ENCODE measurements at regions not wholly inside any gene's neighbourhood (a gene's known extent, or its start where the extent isn't known, plus 50 kb on each side); places are given as distances from the start of the nearest gene placed in this dataset.

- H3K9me3 Mint-ChIP-seq: no peaks in the 10 kb centered on the region
- no peaks in the 10 kb centered on the region for H3K36me3 Mint-ChIP-seq (ENCODE audit: low read depth)
- no peaks in the 10 kb centered on the region for H3K4me1 Mint-ChIP-seq (ENCODE audit: low read depth)
- ATAC-seq: no peak
- no peak overlapping the region for H3K4me3 Mint-ChIP-seq
- TF ChIP-seq, protein P1, sequence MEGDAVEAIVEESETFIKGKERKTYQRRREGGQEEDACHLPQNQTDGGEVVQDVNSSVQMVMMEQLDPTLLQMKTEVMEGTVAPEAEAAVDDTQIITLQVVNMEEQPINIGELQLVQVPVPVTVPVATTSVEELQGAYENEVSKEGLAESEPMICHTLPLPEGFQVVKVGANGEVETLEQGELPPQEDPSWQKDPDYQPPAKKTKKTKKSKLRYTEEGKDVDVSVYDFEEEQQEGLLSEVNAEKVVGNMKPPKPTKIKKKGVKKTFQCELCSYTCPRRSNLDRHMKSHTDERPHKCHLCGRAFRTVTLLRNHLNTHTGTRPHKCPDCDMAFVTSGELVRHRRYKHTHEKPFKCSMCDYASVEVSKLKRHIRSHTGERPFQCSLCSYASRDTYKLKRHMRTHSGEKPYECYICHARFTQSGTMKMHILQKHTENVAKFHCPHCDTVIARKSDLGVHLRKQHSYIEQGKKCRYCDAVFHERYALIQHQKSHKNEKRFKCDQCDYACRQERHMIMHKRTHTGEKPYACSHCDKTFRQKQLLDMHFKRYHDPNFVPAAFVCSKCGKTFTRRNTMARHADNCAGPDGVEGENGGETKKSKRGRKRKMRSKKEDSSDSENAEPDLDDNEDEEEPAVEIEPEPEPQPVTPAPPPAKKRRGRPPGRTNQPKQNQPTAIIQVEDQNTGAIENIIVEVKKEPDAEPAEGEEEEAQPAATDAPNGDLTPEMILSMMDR (IDR thresholded peaks at IDR 0.05): no peak
- H3K27me3 Mint-ChIP-seq: no peaks in the 10 kb centered on the region
- intact Hi-C loops (cut with micrococcal nuclease): no loop called here
- POLR2A ChIA-PET: no interaction called here
- CTCF ChIA-PET: no interaction called here
- no peak overlapping the region for H3K27ac Mint-ChIP-seq
- DNase-seq: no peak
These were observed 428.8 kb downstream of the CDK5RAP2 start for GRCh38 chr9:120151149-120151548.

- intact Hi-C loops (cut with micrococcal nuclease): no loop called here
- ChIA-PET POLR2A (interaction anchor here (1.8 kb wide), 1 partner anchor 9 kb away, joined by 4 read pairs; no protein-coding TSS in a partner anchor), CTCF (no interaction called here)
- H3K9me3 Mint-ChIP-seq: peaks cover 7% of the 10 kb centered on the region
- H3K4me1 Mint-ChIP-seq (ENCODE audit: low read depth): peaks cover 5% of the 10 kb centered on the region
- no peak overlapping the region for H3K4me3 Mint-ChIP-seq
- no peak overlapping the region for H3K27ac Mint-ChIP-seq
- H3K27me3 Mint-ChIP-seq: peaks cover 2% of the 10 kb centered on the region
- TF ChIP-seq, protein P1 (IDR thresholded peaks at IDR 0.05): no peak
- no peaks in the 10 kb centered on the region for H3K36me3 Mint-ChIP-seq (ENCODE audit: low read depth)
- ATAC-seq (no peak), DNase-seq (no peak)
These were observed 441.0 kb downstream of the CDK5RAP2 start for GRCh38 chr9:120138955-120139354.

DNA sequence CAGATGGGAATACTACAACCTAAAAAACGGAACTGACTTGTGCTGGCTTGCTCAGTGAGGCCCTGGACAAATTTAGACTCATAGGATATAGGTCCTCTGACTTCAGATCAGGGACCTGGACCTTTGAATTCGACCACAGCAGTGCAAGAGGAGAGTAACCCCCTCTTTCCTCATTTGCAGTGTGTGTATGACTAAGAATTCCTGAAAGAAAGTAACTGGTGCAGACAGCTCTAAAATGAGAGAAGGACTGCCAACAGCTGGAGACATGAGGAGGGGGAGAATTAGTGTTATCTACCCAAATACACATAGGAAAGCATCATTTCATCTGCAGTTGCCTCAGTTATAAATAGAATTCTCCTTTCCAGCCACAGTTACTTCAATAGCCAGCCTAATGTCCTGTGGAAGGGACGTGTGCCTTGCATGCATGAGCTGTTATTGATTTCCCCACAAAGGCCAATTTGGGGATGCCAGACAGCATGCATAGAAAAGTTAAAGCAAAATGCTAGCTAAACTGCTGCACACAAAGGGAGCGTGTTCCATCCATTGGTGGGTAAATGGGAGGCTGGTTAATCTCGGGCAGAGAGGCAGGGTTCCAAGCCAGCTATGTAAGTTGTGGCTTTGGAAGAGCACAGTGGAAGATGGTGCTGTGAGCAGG lies 442.7 kb downstream of the CDK5RAP2 start:
- intact Hi-C loops (cut with micrococcal nuclease): no loop called here
- POLR2A ChIA-PET: no interaction called here
- peaks cover 14% of the 10 kb centered on the region for H3K9me3 Mint-ChIP-seq
- H3K27me3 Mint-ChIP-seq: peaks cover 5% of the 10 kb centered on the region
- peaks cover 5% of the 10 kb centered on the region for H3K4me1 Mint-ChIP-seq (ENCODE audit: low read depth)
- CTCF ChIA-PET: no interaction called here
- ATAC-seq: no peak
- DNase-seq: no peak
- no peak overlapping the region for H3K4me3 Mint-ChIP-seq
- H3K27ac Mint-ChIP-seq: no peak overlapping the region
- H3K36me3 Mint-ChIP-seq (ENCODE audit: low read depth): no peaks in the 10 kb centered on the region
- TF ChIP-seq, protein P1 (IDR thresholded peaks at IDR 0.05): no peak

- Mint-ChIP-seq H3K9me3 (peaks cover 14% of the 10 kb centered on the region), H3K36me3 (ENCODE audit: low read depth) (no peaks in the 10 kb centered on the region), H3K27ac (no peak overlapping the region), H3K4me3 (no peak overlapping the region), H3K4me1 (ENCODE audit: low read depth) (peaks cover 5% of the 10 kb centered on the region), H3K27me3 (peaks cover 5% of the 10 kb centered on the region)
- ATAC-seq (peak; percentile 27), DNase-seq (peak; percentile 5)
- intact Hi-C loops (cut with micrococcal nuclease): no loop called here
- ChIA-PET POLR2A (no interaction called here), CTCF (no interaction called here)
- TF ChIP-seq, protein P1 (IDR thresholded peaks at IDR 0.05): no peak
These were observed 443.3 kb downstream of the CDK5RAP2 start for GRCh38 chr9:120136696-120137095.

DNA sequence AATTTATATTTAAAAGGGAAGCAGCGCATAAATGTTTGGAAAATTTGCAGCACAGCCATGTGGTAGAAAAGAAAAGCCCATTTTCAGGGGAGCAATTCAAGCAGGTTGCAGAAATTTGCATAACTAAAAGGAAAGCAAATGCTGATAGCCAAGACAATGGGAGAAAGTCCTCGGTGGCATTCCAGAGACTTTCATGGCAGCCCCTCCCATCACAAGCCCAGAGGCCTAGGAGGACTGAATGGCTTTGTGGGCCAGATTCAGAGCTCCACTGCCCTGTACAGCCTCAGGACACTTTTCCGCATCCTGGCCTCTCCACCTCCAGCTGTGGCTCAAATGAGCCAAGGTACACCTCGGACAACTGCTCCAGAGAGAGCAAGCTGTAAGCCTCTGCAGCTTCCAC lies 462.9 kb downstream of the CDK5RAP2 start:
- Mint-ChIP-seq H3K36me3 (ENCODE audit: low read depth) (no peaks in the 10 kb centered on the region), H3K4me1 (ENCODE audit: low read depth) (no peaks in the 10 kb centered on the region), H3K9me3 (no peaks in the 10 kb centered on the region), H3K27ac (no peak overlapping the region), H3K4me3 (no peak overlapping the region), H3K27me3 (peaks cover 2% of the 10 kb centered on the region)
- ChIA-PET CTCF (no interaction called here), POLR2A (no interaction called here)
- TF ChIP-seq, protein P1 (IDR thresholded peaks at IDR 0.05): no peak
- ATAC-seq: no peak
- DNase-seq: no peak
- intact Hi-C loops (cut with micrococcal nuclease): no loop called here

Measured in activated CD8-positive, alpha-beta T cell treated with anti-CD3 and anti-CD28 coated beads for 36 hours (primary cell).